ENCODE measurements at regions not wholly inside any gene's neighbourhood (a gene's known extent, or its start where the extent isn't known, plus 50 kb on each side); places are given as distances from the start of the nearest gene placed in this dataset.

DNA sequence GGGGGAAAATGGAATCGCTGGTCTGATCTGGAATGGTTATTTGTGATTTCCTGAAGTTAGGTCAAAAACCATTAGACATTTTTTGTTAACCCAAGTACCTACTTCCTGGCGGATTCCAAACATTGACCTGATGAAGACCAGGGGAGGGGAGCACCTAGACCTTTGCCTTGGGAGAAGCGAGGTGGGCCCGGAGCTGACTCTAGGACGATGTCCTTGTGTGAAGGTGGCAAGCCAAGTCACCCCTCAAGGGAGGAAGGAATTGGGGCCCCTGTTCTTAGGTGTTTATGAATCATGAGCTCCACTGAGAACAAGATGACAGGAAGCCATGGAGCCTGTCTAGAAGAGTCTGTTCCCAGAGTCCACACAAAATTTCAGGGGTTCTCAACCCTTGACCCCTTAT, 204.9 kb upstream of the FOXF1 start:
- WGBS (ENCODE audit: missing lambda C conversion rate) = 62% methylated on average over 5 of the region's 5 CpGs
- FAIRE-seq = no peak
- no peak for ATAC-seq
- Histone ChIP-seq H3K4me3 (no peak overlapping the region), H3K4me2 (no peak overlapping the region), H3K27ac (no peak overlapping the region), H3K4me1 (peaks cover 11% of the 10 kb centered on the region; the same call in 2 of the 3 replicates), H3K9me3 (no peaks in the 10 kb centered on the region)
- POLR2A ChIA-PET = no interaction called here
- no peak for TF ChIP-seq CBX8 (IDR thresholded peaks at IDR 0.05)
- TF ChIP-seq POLR2AphosphoS2 (conservative IDR thresholded peaks at IDR 0.05; ENCODE audit: low read length) = no peak
- TF ChIP-seq NR3C1 (IDR thresholded peaks at IDR 0.05) = no peak
- TF ChIP-seq ZNF302 (CRISPR knock-in tag; IDR thresholded peaks at IDR 0.05) = no peak
- TF ChIP-seq CHD2 (IDR thresholded peaks at IDR 0.05; ENCODE audit: low read length, partially characterized antibody) = no peak
- no peak for TF ChIP-seq CBX2 (IDR thresholded peaks at IDR 0.05; ENCODE audit: borderline replicate concordance, low read depth)
- TF ChIP-seq ZFP36 (IDR thresholded peaks at IDR 0.05; ENCODE audit: borderline replicate concordance, partially characterized antibody) = no peak
- no peak for TF ChIP-seq FOSL2 (IDR thresholded peaks at IDR 0.05)
- TF ChIP-seq FOSL2 (CRISPR knock-in tag; IDR thresholded peaks at IDR 0.05) = no peak
- TF ChIP-seq BHLHE40 (IDR thresholded peaks at IDR 0.05; ENCODE audit: low read depth, low read length) = no peak
- TF ChIP-seq TP53 (CRISPR knock-in tag; IDR thresholded peaks at IDR 0.05) = no peak
- TF ChIP-seq HDAC2 (IDR thresholded peaks at IDR 0.05) = no peak
- TF ChIP-seq KDM1A (IDR thresholded peaks at IDR 0.05; ENCODE audit: low read depth) = no peak
- no peak for TF ChIP-seq CEBPB (IDR thresholded peaks at IDR 0.05)
- TF ChIP-seq, protein P1, sequence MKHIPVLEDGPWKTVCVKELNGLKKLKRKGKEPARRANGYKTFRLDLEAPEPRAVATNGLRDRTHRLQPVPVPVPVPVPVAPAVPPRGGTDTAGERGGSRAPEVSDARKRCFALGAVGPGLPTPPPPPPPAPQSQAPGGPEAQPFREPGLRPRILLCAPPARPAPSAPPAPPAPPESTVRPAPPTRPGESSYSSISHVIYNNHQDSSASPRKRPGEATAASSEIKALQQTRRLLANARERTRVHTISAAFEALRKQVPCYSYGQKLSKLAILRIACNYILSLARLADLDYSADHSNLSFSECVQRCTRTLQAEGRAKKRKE (CRISPR knock-in tag; IDR thresholded peaks at IDR 0.05; ENCODE audit: low read depth) = no peak
- TF ChIP-seq, protein P2, sequence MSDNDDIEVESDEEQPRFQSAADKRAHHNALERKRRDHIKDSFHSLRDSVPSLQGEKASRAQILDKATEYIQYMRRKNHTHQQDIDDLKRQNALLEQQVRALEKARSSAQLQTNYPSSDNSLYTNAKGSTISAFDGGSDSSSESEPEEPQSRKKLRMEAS (IDR thresholded peaks at IDR 0.05) = no peak
- TF ChIP-seq, protein P3, sequence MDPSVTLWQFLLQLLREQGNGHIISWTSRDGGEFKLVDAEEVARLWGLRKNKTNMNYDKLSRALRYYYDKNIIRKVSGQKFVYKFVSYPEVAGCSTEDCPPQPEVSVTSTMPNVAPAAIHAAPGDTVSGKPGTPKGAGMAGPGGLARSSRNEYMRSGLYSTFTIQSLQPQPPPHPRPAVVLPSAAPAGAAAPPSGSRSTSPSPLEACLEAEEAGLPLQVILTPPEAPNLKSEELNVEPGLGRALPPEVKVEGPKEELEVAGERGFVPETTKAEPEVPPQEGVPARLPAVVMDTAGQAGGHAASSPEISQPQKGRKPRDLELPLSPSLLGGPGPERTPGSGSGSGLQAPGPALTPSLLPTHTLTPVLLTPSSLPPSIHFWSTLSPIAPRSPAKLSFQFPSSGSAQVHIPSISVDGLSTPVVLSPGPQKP (IDR thresholded peaks at IDR 0.05; ENCODE audit: low read depth, low read length) = no peak
- no peak for TF ChIP-seq KDM5A (IDR thresholded peaks at IDR 0.05)
- TF ChIP-seq SREBF2 (IDR thresholded peaks at IDR 0.05) = no peak
- no peak for TF ChIP-seq JUNB (IDR thresholded peaks at IDR 0.05)
- CTCF ChIA-PET = interaction anchor here (1.2 kb wide), 1 partner anchor 90 kb away, joined by 3 read pairs; no protein-coding TSS in a partner anchor
- no peak for DNase-seq (ENCODE audit: low read depth in 1 of 2, low spot score in 1 of 2)

DNA sequence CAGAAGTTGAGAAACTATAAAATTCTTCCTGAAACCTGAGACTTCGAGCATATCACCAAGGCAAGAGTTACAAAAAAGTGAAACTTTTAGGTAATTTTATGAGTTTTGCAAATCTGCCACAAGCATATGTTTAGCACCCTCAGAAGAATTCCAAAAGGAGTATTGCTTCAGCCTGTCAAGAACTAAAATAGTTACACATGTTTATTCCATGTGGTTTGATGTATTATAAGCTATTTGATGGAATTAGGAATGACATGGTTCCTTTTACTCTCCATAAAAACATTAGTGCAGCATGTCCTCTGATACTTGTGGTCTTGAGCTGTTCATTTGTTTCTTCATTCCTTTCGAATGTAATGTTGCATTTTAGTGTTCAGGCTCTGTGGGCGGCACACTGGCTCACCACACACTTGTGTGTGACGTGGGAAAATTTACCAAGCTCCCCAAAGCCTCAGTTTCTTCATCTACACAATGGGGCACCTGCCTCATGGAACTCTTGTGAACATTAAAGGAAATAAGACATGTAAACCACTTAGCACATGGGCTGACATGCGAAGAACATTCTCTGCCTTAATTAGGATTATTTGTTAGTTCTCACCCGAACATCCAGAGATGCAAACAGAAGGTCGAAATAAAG, 204.2 kb upstream of the FOXF1 start:
- peaks cover 11% of the 10 kb centered on the region; the same call in 2 of the 3 replicates for H3K4me1 ChIP-seq
- POLR2A ChIA-PET = no interaction called here

More for the DNA sequence above, 204.2 kb upstream of the FOXF1 start:
- no peaks in the 10 kb centered on the region for H3K9me3 ChIP-seq
- H3K4me2 ChIP-seq = no peak overlapping the region
- ATAC-seq = no peak
- 48% methylated on average over 7 of the region's 7 CpGs for WGBS (ENCODE audit: missing lambda C conversion rate)
- TF ChIP-seq EP300 (IDR thresholded peaks at IDR 0.05) = no peak
- TF ChIP-seq, protein P4, sequence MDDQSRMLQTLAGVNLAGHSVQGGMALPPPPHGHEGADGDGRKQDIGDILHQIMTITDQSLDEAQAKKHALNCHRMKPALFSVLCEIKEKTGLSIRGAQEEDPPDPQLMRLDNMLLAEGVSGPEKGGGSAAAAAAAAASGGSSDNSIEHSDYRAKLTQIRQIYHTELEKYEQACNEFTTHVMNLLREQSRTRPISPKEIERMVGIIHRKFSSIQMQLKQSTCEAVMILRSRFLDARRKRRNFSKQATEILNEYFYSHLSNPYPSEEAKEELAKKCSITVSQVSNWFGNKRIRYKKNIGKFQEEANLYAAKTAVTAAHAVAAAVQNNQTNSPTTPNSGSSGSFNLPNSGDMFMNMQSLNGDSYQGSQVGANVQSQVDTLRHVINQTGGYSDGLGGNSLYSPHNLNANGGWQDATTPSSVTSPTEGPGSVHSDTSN (IDR thresholded peaks at IDR 0.05) = no peak
- no peak for TF ChIP-seq MAFK (IDR thresholded peaks at IDR 0.05; ENCODE audit: partially characterized antibody)
- no peak for TF ChIP-seq GATA3 (IDR thresholded peaks at IDR 0.05; ENCODE audit: borderline replicate concordance)
- no peak for TF ChIP-seq CBX8 (IDR thresholded peaks at IDR 0.05)
- TF ChIP-seq RFX5 (IDR thresholded peaks at IDR 0.05) = no peak
- TF ChIP-seq, protein P2 (IDR thresholded peaks at IDR 0.05) = no peak
- TF ChIP-seq KDM5A (IDR thresholded peaks at IDR 0.05) = no peak
- no peak for TF ChIP-seq RNF2 (IDR thresholded peaks at IDR 0.05; ENCODE audit: borderline replicate concordance, low read depth)
- no peak for TF ChIP-seq ESRRA (IDR thresholded peaks at IDR 0.05; ENCODE audit: borderline replicate concordance, low read length)
- no peak for TF ChIP-seq NR3C1 (IDR thresholded peaks at IDR 0.05)
- TF ChIP-seq JUN (IDR thresholded peaks at IDR 0.05) = no peak
- no peak for TF ChIP-seq RARB (CRISPR knock-in tag; IDR thresholded peaks at IDR 0.05)
- TF ChIP-seq CBX2 (IDR thresholded peaks at IDR 0.05; ENCODE audit: borderline replicate concordance, low read depth) = no peak
- TF ChIP-seq, protein P5, sequence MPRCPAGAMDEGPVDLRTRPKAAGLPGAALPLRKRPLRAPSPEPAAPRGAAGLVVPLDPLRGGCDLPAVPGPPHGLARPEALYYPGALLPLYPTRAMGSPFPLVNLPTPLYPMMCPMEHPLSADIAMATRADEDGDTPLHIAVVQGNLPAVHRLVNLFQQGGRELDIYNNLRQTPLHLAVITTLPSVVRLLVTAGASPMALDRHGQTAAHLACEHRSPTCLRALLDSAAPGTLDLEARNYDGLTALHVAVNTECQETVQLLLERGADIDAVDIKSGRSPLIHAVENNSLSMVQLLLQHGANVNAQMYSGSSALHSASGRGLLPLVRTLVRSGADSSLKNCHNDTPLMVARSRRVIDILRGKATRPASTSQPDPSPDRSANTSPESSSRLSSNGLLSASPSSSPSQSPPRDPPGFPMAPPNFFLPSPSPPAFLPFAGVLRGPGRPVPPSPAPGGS (IDR thresholded peaks at IDR 0.05) = no peak
- CTCF ChIA-PET = interaction anchor here (1.2 kb wide), 1 partner anchor 90 kb away, joined by 3 read pairs; no protein-coding TSS in a partner anchor
- no peak overlapping the region for H3K4me3 ChIP-seq
- no peak for DNase-seq (ENCODE audit: low read depth in 1 of 2, low spot score in 1 of 2)
- H3K27ac ChIP-seq = no peak overlapping the region
- FAIRE-seq = no peak

Data from A549 (cell line).